NT2/D1 (cell line): ENCODE measurements at regions not wholly inside any gene's neighbourhood (a gene's known extent, or its start where the extent isn't known, plus 50 kb on each side); places are given as distances from the start of the nearest gene placed in this dataset.

ENCODE experiments used
- DNase-seq: peaks from one replicate; pipeline ENCODE4 v3.0.0-alpha.2; 2011; ENCODE audit warnings: low read depth, low spot score
- H3K27me3 ChIP-seq: 2 replicates; pipeline ENCODE4 v1.6.0; 2011; ENCODE audit warnings: mild to moderate bottlenecking; ENCODE audit not compliant: insufficient read length, insufficient read depth
- H3K36me3 ChIP-seq: 2 replicates; pipeline ENCODE4 v1.6.1; 2011; ENCODE audit warnings: mild to moderate bottlenecking, low read length, mixed read lengths; ENCODE audit not compliant: insufficient read depth, insufficient read length
- H3K4me1 ChIP-seq: 2 replicates; pipeline ENCODE4 v1.5.1; 2011; ENCODE audit not compliant: insufficient read depth, insufficient read length
- H3K4me3 ChIP-seq: 2 replicates; pipeline ENCODE4 v1.5.1; 2011; ENCODE audit warnings: low read depth; ENCODE audit not compliant: insufficient read length
- H3K9ac ChIP-seq: 2 replicates; pipeline ENCODE4 v1.6.0; 2011; ENCODE audit warnings: low read depth; ENCODE audit not compliant: insufficient read length
- H3K9me3 ChIP-seq: 2 replicates; pipeline ENCODE4 v1.5.1; 2011; ENCODE audit warnings: mild to moderate bottlenecking, low read length; ENCODE audit not compliant: insufficient read depth
- SUZ12 ChIP-seq: IDR thresholded peaks from 2 replicates; pipeline ENCODE4 v1.6.1; 2011; ENCODE audit not compliant: insufficient read length, insufficient read depth; ENCODE audit errors: extremely low read depth
- YY1 ChIP-seq: IDR thresholded peaks from 2 replicates; pipeline ENCODE4 v1.6.1; 2011; ENCODE audit not compliant: insufficient read length, insufficient read depth
- ZNF274 ChIP-seq: IDR thresholded peaks from 2 replicates; pipeline ENCODE4 v1.6.1; 2011; ENCODE audit warnings: mild to moderate bottlenecking, low read depth, low read length

- H3K36me3 ChIP-seq, result no peaks in the 10 kb centered on the region
- no peak overlapping the region for H3K9ac ChIP-seq
- H3K4me3 ChIP-seq, result no peak overlapping the region
- H3K9me3 ChIP-seq, result no peaks in the 10 kb centered on the region; the same call in 1 of the 2 replicates
- no peaks in the 10 kb centered on the region for H3K4me1 ChIP-seq
- DNase-seq, result no peak
- H3K27me3 ChIP-seq, result no peaks in the 10 kb centered on the region
- TF ChIP-seq YY1, result no peak
- no peak for TF ChIP-seq SUZ12
Measured at GRCh38 chr10:56146806-56147205, 214.3 kb downstream of the ZWINT start.

- H3K4me3 ChIP-seq, result no peak overlapping the region
- no peak overlapping the region for H3K9ac ChIP-seq
- H3K36me3 ChIP-seq, result no peaks in the 10 kb centered on the region
- no peaks in the 10 kb centered on the region for H3K27me3 ChIP-seq
- no peaks in the 10 kb centered on the region for H3K4me1 ChIP-seq
- H3K9me3 ChIP-seq, result no peaks in the 10 kb centered on the region
- no peak for TF ChIP-seq YY1
- TF ChIP-seq ZNF274, result no peak
- no peak for TF ChIP-seq SUZ12
- no peak for DNase-seq
Measured at GRCh38 chr10:56142092-56142728, 218.8 kb downstream of the ZWINT start.

DNA sequence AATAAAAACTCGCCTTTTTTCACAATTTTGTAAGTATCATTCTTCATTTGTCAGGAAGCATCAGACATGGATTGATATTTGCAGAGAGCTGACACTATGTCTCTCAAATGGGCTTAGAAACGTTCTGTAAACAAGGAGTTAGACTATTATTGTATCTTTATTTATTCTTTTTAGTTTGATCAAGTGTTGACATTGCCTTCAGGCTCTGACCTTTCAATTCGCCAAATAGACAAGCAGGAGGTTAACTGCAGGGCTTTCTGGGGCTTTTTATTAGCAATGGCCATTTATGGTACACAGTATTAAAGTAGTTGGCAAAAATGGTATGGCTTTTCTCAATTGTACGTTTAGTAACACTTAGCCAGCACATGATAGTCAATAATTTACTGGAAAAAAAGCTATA is 221.7 kb downstream of the ZWINT start:
- no peaks in the 10 kb centered on the region for H3K9me3 ChIP-seq
- H3K36me3 ChIP-seq, result no peaks in the 10 kb centered on the region
- H3K4me1 ChIP-seq, result no peaks in the 10 kb centered on the region
- TF ChIP-seq ZNF274 (no peak), YY1 (no peak), SUZ12 (no peak)
- H3K9ac ChIP-seq, result no peak overlapping the region
- H3K27me3 ChIP-seq, result no peaks in the 10 kb centered on the region
- H3K4me3 ChIP-seq, result no peak overlapping the region
- no peak for DNase-seq

- no peak for TF ChIP-seq SUZ12
- TF ChIP-seq YY1, result no peak
- TF ChIP-seq ZNF274, result no peak
- H3K4me3 ChIP-seq, result no peak overlapping the region
- no peaks in the 10 kb centered on the region for H3K36me3 ChIP-seq
- no peak overlapping the region for H3K9ac ChIP-seq
- no peak for DNase-seq
- no peaks in the 10 kb centered on the region for H3K27me3 ChIP-seq
- H3K4me1 ChIP-seq, result no peaks in the 10 kb centered on the region
- H3K9me3 ChIP-seq, result no peaks in the 10 kb centered on the region
Measured at GRCh38 chr10:56135828-56136227, 225.2 kb downstream of the ZWINT start.

GRCh38 chr10:56123247-56123646 is 237.8 kb downstream of the ZWINT start:
- TF ChIP-seq ZNF274, result no peak
- no peak for TF ChIP-seq YY1
- no peak for TF ChIP-seq SUZ12
- no peak overlapping the region for H3K4me3 ChIP-seq

DNA sequence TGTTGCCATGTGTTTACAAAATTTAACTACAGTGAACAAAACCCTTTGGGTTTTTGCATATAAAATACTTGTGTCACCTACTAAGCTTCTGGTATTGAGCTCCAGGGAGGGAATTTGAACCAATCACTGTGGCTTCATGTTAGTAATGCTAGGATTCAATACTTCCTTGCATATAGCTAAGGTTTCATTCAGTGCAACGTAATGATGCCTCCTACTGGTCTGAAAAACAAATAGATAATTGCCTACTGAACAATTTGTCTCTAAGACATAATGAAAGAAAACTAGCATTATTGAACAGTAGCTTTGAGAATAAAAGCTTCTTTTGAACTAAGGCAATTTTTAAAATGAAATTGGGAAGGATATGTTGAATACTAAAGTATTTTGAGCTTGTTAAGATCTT is 244.4 kb downstream of the ZWINT start:
- H3K27me3 ChIP-seq, result no peaks in the 10 kb centered on the region
- no peak overlapping the region for H3K4me3 ChIP-seq
- H3K4me1 ChIP-seq, result no peaks in the 10 kb centered on the region
- no peak for TF ChIP-seq SUZ12
- TF ChIP-seq ZNF274, result no peak
- no peaks in the 10 kb centered on the region for H3K36me3 ChIP-seq
- H3K9ac ChIP-seq, result no peak overlapping the region
- H3K9me3 ChIP-seq, result no peaks in the 10 kb centered on the region
- DNase-seq, result no peak

More at GRCh38 chr10:56123247-56123646, 237.8 kb downstream of the ZWINT start:
- DNase-seq, result no peak
- no peak overlapping the region for H3K9ac ChIP-seq
- no peaks in the 10 kb centered on the region for H3K36me3 ChIP-seq
- H3K27me3 ChIP-seq, result no peaks in the 10 kb centered on the region
- no peaks in the 10 kb centered on the region for H3K4me1 ChIP-seq
- no peaks in the 10 kb centered on the region for H3K9me3 ChIP-seq

GRCh38 chr10:56109454-56109853 is 251.6 kb downstream of the ZWINT start:
- Histone ChIP-seq H3K9me3 (no peaks in the 10 kb centered on the region), H3K4me1 (no peaks in the 10 kb centered on the region), H3K36me3 (no peaks in the 10 kb centered on the region), H3K4me3 (no peak overlapping the region), H3K9ac (no peak overlapping the region), H3K27me3 (no peaks in the 10 kb centered on the region)
- no peak for DNase-seq
- TF ChIP-seq YY1 (no peak), SUZ12 (no peak), ZNF274 (no peak)

DNA sequence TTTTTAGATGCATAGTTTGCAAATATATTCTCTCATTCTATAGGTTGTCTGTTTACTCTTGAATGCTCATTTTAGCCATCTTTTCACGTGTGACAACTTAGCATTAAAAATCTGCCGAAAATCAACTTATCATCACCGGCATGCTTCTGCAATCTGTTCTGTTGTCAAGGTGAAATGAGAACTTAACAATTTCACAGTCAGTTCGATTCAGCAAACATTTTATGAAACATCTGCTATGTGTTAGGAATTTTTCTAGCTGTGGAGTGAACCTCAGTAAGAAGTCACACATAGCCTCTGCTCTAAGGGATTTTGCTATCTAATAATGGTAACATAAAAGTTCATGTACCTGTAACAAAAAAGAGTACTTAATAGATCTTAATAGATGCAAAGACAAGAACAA is 256.1 kb downstream of the ZWINT start:
- H3K4me3 ChIP-seq, result no peak overlapping the region
- H3K9me3 ChIP-seq, result no peaks in the 10 kb centered on the region
- DNase-seq, result no peak
- no peak overlapping the region for H3K9ac ChIP-seq
- H3K27me3 ChIP-seq, result no peaks in the 10 kb centered on the region
- no peaks in the 10 kb centered on the region for H3K4me1 ChIP-seq
- H3K36me3 ChIP-seq, result no peaks in the 10 kb centered on the region
- TF ChIP-seq SUZ12, result no peak
- TF ChIP-seq YY1, result no peak
- TF ChIP-seq ZNF274, result no peak
